OCI-M1 (cell line): ENCODE measurements at regions not wholly inside any gene's neighbourhood (a gene's known extent, or its start where the extent isn't known, plus 50 kb on each side); places are given as distances from the start of the nearest gene placed in this dataset.

Experiments used
- DNase-seq: peaks from one replicate; lab custom pipeline; 2025; lab: John Stamatoyannopoulos, UW

GRCh38 chr3:6182909-6183308, 678.0 kb upstream of the GRM7 start:
- DNase-seq = no peak

GRCh38 chr3:6189384-6189783, 671.5 kb upstream of the GRM7 start:
- no peak for DNase-seq

DNA sequence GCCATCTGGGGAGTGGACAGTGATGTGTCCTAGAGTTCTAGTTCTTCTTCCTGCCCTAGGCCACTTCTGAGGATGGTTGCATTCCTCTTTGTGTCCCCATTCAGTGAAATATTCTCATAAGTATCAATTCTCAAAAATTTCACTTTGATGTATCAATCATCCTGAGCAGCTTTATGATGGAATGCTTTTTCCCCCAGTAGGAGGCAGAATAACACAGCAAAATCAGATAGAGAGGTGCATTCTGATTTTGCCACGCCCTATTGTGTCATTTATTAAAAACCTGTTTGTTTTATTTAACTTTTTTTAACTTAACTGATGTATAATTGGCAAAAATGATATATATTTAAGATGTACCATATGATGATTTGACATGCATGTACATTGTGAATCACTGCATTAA, 656.0 kb upstream of the GRM7 start:
- peak; percentile 39 for DNase-seq

DNA sequence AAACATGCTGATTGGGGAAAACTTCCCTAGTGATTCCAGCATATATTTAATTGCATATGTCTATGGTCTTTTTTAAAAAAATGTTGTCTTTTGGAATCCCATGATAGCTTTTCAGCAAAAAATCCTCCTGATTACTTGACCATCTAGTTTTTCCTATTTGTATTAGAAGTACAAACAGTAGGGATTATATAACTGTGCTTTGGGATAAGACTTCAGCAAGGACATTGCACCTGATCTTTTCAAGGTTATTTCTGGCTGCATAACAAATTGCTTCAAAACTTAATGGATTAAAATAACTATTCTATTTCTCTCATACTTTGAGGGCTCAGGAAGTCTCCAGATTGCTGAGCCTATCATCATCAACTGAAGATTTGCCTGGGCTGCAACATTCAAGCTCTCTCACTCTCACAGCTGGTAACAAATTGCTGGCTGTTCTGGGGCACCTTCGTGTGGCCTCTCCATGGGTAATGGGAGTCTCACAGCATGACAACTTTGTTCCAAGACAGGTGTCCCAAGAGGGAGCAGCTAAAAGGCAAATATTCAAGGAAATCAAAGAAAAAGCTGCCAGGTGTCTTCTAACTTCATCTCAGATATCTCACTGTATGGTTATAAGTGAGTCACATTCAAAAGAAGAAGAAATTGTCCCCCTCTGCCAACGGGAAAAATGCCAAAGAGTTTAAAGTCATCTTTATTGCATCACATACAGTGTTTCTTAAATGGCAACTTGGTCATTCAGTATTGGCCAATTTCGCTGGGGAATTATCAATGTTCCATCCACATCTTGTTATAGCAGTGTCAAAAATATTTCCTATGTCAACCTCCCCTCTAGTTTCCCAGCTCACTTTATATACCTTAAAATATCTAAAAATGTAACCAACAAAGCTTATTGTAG, 644.5 kb upstream of the GRM7 start:
- DNase-seq = peak; percentile 46

GRCh38 chr3:6220447-6220846, 640.5 kb upstream of the GRM7 start:
- peak; percentile 16 for DNase-seq

- no peak for DNase-seq
Measured at GRCh38 chr3:6222069-6222468, 638.8 kb upstream of the GRM7 start.

GRCh38 chr3:6223572-6223971, 637.3 kb upstream of the GRM7 start:
- no peak for DNase-seq

- no peak for DNase-seq
Measured at GRCh38 chr3:6228958-6229683, 631.8 kb upstream of the GRM7 start.

DNA sequence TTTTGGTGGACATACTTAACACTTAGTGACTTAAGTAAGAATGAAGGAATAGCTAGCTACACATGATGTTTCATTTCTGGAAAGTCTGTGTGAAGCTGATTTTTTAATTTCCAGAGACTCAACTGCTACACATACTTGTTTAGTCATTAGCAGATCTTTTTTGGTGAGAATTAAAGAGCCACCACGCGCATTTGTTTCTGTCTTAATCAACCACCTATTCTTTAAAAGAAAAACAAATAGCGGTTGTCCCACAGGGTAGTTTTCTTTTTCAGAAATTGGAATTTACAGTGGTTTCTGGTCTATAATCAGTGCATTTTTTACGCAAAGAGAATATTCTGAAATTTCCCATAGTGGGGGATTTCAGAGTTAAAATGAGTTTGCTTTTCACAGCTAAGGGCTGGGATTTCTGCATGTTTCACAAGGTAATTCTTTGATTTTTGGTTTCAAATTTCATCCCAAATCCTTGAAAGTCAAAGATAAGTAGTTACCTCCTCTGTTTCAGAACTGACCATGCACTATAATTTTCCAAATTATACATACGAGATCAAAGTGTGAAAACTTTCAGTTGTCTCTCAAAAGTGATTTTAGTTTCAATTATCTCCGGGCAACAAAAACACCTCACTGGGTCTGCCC, 631.0 kb upstream of the GRM7 start:
- DNase-seq = no peak

DNA sequence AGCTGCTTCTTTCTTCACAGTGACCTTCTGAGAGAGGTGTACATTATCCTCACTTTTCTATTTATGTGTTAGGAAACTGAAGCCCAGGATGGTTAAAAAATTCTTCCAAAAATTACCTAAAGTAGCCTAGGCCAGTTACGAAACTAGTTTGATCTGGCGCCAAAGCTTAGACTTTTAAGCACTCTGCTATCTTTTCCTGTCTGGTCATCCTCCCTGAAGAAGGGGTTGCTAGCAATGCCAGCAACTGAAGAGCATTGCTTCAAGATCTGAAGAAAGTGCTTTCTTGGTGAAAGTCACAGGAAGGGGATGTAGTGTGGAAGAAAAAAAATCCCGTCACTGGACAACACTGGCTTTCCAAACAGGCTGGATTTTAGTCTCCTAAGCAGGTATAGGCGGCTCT, 618.8 kb upstream of the GRM7 start:
- no peak for DNase-seq

GRCh38 chr3:6248528-6248927, 612.4 kb upstream of the GRM7 start:
- no peak for DNase-seq

- no peak for DNase-seq
Measured at GRCh38 chr3:6249679-6250078, 611.2 kb upstream of the GRM7 start.

- no peak for DNase-seq
Measured at GRCh38 chr3:6250167-6250566, 610.7 kb upstream of the GRM7 start.

- no peak for DNase-seq
Measured at GRCh38 chr3:6251612-6252400, 609.1 kb upstream of the GRM7 start.

DNA sequence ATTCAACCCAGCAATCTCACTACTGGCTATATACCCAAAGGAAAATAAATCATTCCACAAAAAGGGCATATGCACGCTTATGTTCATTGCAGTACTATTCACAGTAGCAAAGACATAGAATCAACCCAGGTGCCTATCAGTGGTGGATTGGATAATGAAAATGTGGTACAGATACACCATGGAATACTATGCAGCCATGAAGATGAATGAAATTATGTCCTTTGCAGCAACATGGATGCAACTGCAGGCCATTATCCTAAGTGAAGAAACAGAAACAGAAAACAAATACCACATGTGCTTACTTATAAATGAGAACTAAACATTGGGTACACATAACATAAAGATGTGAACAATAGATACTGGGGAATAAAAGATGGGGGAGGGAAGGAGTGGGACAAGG, 606.4 kb upstream of the GRM7 start:
- DNase-seq = no peak

DNA sequence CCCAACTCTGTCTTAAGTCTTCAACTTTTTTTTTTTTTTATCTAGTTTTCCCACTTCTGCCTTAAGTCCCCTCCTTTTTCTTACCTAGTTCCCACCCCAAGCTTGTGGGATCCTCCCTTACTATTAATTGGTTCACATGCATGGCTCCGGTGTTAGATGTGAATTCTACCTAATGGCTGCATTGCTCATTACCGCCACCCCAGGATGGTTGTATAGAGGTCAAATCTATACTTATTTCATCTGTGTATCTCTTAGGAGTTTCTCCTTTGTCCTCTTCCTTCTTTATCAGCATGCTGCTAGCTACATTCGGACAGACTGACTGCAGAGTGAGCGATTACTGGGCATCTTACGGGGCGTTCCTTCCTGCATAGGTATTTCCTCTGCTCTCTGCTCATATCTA, 605.7 kb upstream of the GRM7 start:
- no peak for DNase-seq

- DNase-seq = no peak
Measured at GRCh38 chr3:6260551-6261191, 600.2 kb upstream of the GRM7 start.

- no peak for DNase-seq
Measured at GRCh38 chr3:6262010-6262409, 598.9 kb upstream of the GRM7 start.

DNA sequence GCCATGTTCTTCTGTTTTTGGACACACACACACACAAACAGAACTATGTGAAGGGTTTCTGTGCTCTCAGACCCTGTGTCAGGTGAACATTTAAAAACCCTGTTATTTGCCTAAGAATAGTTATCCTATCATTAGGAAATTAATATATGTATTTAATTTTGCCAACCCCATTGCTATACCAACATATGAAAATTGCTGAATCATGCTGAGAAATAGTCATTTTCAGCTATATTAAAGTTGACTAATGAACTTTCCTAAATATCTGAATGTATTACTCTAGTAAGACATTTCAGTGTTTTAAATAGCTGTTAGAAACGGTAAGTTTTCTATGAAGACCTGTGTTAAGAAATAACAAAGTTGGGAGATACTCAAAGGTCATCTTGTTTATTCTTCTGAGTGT, 596.9 kb upstream of the GRM7 start:
- no peak for DNase-seq

- DNase-seq = no peak
Measured at GRCh38 chr3:6264906-6265305, 596.0 kb upstream of the GRM7 start.

- no peak for DNase-seq
Measured at GRCh38 chr3:6266135-6266534, 594.8 kb upstream of the GRM7 start.

- no peak for DNase-seq
Measured at GRCh38 chr3:6273878-6274277, 587.0 kb upstream of the GRM7 start.
